ENCODE measurements at regions not wholly inside any gene's neighbourhood (a gene's known extent, or its start where the extent isn't known, plus 50 kb on each side); places are given as distances from the start of the nearest gene placed in this dataset.

DNA sequence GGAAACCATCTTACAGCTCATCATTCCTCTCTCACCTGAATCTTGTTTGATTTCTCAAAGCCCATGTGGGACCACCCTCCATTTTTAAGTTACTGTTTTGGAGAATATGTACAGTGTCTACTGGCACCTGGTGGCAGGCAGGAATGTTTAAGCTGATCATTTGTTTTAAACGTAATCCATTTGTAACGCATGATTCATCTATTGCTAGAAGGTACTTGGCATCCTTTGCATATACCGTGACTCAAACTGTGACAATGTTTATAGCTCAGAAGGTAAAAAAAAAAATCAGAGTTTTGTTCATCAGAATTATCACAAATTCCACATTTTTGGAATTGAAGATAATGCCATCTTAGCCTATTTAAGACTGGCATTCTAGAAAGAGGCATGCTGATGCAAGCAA is 1007.5 kb upstream of the EEF2KMT start:
- DNase-seq: no peak

DNA sequence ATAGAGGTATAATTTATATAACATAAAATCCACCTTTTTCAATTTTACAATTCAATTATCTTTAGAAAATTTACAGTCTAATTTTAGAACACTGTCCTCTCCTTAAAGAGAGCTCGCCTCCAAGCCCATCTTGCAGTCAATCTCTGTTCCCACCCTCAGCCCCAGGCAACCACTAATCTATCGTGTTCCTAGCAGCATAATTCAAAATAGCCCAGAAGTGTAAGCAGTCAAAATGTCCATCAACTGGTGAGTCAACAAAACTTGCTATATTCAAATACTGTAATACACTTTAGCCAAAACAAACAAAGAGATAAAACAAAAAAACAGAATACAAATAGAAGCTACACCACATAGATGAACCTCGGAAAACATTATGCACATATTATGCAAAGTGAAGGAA is 1006.8 kb upstream of the EEF2KMT start:
- DNase-seq: no peak

DNA sequence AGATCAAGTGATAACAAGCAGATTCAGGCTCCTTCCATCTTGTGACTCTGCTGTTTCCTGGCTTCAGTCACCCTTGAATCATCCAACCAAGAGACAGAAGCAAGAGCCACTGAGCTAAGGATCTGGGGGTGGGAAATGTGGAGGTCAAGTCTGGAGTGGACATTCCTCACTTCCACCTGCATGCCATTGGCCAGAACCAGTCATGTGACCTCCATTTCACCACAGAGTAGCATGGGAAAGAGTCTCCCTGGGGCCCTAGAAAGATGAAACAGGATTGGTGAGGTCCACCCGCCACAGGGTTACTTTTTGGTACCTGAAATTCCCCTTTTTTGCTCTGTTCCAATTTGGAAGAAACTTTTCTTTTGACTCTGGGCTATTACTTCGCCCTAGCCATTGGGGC is 1006.0 kb upstream of the EEF2KMT start:
- no peak for DNase-seq

DNA sequence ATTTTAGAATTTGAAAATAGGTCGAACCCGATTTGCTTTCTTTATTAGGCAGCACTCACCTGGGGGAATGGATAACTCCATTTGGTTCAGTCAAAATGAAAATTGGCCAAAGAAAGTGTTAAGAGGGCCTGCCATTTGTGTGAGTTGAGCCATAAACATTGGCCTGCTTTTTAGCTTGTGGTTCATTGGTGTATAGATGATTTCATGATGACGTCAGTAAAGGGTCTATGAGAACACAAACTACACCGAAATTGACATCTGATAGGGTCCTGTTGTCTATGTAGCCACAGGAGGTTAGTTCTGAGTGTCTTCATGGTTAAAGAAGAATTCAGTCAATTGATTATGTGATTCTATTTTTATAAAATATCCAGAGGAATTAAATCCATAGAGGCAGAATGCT is 1001.5 kb upstream of the EEF2KMT start:
- DNase-seq: no peak

DNA sequence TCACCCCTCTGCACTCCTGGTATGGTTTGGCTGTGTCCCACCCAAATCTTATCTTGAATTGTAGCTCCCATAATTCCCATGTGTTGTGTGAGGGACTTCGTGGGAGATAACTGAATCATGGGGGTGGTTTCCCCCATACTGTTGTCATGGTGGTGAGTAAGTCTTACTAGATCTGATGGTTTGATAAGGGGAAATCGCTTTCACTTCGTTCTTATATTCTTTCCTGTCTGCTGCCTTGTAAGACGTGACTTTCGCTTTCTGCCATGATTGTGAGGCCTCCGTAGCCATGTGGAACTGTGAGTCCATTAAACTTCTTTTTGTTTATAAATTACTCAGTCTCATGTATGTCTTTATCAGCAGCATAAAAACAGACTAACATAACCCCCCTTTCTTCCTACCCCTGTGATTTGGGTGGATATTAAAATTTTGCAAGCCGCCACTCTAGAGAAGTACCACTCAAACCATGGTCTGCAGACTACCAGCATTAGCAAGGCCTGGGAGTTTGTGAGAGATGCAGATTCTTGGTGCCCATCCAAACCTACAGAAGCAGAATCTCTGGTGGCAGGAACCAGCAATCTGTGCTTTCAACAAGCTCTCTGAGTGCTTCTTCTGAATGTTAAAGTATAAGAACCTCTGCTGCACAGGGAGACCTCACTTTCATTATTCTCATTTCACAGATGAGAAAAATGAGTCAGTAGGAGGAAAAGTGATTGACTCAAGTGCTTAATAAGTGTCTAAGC is 999.5 kb upstream of the EEF2KMT start:
- no peak for DNase-seq

DNA sequence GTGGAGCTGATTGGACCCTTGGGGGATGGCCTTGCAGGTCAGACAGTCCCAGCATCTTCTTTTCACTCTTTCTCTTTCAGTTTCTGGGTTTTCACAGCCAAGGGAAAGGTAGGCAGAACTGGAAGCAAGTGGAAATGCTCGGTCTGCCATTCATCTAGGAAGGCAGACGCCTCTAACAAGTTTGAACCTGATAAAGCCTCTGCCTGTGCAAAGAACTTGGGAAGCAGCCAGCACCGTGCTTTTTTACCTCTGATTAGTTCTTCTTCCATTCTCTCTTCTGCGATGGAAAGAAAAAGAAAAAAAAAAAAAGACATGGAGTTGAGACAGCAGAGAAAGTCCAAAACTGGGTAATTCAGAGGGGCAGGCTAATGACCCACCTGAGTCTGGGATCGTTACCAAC is 997.8 kb upstream of the EEF2KMT start:
- no peak for DNase-seq

DNA sequence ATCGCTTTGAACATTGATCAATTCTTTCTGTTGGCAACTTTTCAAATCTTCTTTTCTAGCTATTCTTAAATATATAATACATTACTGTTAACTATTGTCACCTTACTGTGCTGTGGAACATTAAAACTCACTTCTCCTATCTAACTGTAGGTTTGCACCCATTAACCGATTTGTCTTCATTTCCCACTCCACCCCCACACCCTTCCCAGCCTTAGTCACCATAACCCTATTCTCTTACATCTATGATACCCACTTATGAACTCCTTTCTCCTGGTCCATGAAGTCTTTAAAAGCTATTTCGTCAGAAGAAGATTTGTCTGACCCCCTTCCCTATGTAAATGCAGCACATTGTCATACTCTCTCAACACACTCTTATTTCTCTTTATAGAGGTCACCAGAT is 993.4 kb upstream of the EEF2KMT start:
- no peak for DNase-seq

DNA sequence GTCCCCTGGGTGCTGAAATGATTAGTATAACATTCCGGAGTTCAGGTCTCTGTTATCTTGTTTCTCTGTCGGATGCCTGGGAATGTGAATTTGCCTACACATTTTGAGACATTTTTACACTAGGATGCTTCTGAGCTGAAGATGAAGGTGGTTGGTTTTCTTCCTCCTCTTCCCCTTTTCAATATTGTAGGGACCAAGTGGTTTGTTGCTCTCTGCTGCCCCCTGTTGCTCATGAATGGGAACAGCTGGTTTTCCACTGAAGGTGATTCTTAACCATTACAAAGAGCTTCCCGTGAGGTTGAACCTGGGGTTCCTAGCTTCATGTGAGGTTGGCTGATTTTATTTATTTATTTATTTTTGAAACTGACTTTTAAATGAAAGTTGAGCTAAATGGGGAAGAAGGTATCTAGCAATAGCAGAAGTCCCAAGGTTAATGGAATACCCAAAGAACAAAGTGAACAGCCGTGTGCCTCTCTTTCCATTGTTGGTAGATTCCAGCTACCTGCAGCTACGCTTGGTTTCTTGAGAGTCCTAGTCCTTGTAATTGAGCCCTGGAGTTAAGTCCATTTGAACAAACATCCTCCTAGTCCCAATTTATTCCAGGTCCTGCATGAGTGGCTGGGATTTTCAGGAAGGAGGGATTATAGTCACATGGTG is 983.9 kb upstream of the EEF2KMT start:
- DNase-seq: no peak

DNA sequence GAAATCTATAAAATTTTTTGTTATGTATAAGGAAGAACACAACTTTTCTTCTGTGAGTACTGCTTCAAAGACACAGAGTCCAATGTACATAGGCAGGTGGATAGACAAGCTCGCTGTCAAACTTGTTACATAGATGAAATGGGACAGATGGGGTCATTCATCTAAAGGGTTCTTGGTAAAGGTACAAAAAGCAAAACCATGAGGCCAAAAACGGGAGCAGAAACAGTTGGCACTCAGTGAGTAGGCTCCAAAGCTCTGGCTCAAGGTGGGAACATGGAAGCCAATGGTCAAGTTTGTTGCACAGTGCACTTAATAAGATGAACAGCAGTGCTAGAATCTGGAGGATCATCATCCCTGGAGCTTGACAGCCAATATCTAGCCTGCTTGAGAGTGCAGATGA is 979.0 kb upstream of the EEF2KMT start:
- DNase-seq: no peak

DNA sequence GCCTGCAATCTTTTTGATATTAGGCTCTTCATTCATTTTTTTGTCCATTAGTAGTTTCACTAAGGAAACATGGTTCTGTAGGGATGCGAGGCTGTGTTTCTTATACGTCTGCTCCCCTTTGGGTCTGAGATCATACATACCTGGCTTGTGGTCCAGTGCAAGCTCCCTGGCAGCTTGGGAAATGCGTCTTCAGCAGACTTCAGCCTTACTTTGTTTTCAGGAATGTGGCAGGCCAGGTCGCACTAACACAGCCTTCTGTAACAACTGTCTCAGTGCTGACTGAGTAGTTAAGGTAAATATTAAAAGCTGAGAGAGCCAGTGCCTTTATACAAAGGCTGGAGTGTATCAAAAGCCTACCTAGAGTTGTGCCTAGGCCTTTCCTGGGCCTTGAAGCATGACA is 970.5 kb upstream of the EEF2KMT start:
- no peak for DNase-seq

DNA sequence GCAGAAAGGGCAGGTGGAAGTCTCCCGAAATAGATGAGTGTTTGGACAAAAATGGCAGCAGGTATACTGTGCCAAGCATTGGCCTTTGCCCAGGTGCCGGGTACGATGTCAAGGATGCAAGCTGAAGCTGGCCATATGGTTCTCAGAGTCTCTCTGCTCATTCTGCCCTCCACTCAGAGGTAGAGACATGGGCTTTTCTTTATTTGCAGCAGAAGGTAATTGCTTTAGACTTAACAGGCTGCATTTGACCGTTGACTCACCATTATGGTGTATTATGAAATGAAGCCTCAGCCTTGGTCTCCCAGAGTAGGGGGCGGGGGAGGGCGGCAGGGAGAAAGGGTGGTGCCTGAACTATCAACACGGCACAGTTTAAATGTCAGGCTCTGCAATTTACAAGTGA is 969.1 kb upstream of the EEF2KMT start:
- DNase-seq: no peak

DNA sequence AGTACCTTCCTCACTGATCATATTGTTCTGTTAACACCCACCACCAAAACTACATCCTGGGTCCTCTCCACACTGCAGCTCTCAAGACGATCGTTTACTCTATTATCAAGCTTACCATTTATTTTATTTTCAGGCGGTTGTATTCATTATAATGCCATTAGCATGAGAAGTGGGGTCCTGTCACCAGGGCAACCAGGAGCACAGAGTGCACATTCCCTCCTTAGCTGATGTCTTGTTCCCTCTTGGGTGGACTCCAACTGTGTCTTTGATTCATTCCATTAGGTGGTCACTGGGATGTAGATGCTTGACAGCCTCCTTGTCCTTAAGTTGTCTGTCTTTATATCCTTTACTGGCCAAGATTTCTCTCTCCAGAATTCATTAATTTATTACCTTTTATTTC is 965.9 kb upstream of the EEF2KMT start:
- DNase-seq: no peak

DNA sequence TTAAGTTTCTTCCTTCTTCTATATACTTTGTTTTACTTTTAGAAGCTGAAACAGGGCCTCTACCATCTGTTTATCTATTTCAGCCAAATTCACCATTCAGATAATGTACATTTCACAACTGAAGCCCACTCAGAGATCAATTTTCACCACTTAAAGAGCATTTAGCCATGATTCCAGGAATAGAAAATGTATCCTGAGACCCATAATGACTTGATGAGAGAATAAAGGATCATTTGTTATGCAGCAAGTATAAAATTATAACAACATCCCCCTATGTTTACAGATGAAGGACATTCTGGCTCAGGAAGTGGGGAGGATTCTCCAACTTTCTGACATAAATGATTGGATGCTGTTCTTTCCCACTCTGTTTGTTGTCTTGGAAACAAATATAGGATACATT is 962.1 kb upstream of the EEF2KMT start:
- DNase-seq: no peak

DNA sequence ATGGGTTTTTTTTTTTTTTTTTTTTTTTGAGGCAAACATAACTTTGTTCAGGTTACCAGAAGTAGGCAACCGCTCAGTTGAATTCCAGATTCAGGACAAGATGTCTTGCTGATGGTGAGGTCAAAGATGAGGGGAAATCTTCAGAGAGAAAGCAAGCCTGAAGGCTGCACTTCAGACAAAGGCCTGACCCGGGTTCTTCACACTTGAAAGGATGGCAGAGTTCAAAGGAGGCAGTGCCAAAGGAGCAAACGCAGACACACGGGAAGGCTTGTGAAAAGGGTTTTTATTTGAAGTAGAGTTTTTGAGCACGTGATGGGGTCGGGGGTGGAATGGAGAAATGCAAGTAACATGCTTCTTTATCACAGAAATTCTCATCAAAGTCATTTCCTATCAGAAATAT is 960.2 kb upstream of the EEF2KMT start:
- no peak for DNase-seq

DNA sequence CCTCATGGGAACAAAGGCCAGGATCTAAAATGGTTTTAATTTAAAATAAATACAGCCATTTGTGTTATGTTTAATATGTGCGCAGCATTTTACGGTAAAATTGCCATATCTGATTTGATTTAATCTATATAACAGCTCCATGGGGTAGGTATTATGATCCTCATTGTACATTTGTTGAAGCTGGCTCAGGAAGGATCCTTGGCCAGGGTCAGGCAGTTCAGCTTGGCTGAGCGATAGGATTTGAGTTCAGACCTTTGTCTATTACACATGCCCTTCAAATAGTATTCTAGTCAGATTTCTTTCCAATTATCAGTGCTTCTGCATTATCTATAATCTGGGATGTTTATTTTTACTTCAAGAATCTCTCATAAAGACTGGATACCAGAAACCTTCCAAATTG is 950.4 kb upstream of the EEF2KMT start:
- no peak for DNase-seq

DNA sequence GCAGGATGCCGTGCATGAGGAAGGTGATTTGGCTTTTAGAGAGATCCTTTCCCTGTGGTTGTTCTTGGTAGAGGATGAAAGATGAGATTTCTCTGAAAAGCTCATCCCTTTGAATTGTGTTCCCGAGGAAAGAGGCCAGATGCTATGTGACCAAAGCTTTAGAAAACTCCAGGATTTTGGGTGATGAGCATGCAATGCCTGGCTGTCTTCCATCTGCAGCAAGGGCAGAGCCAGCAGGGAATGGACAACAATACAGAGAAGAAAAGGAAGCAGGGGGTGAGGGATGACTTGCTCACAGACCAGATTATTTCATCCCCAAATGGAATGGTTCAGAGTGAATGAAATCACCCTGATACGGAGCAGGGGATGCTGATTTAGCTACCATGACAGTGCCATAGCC is 949.7 kb upstream of the EEF2KMT start:
- no peak for DNase-seq

DNA sequence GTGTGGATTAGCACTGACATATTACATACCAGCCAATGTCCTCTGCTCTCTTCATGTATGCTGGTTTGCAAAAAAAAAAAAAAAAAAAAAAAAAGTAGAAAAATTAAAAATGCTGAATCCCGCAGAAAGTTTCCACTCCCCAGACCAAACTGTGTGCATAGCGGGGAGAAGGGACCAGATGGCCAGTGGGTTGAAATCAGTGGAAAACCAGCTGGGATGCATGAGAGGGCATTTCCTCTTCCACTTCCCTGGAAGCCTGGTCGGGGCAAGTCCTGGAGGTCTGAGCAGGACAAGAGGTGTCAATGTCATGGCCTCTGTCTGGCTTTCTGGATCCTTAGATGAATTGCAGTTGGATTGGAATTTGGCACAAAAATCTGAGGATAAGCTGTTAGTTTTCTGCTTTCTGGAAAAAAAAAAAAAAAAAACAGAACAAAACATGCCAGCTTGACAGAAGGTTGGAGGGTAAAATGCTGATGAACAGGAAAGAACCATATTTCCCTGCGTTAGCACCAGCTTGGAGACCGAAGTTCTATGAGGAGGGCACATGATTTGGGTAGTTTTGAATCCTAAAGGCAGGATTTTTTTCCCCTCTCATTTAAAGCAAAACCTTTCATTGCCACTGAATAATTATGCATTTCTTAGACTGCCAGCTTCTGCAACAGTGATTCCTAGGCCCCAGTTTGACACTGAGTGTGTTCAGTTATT is 941.5 kb upstream of the EEF2KMT start:
- no peak for DNase-seq

DNA sequence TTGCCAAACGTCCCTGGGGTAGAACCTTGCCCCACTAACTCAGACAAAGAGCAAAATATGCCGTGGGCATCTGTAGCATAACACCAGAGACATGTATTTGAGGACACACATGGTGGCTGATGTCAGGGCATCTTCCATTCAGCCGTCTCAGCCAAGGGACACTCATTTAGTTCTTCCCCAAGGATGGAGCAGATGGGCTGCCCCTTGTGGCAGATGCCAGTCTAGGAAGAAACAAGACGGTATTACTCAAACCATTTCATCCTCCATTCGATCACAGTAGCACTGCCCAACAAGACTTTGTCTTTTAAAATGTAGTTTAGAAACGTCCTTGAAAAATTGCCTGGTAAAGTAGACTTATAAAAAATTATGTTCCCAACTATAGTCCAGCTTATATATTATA is 937.6 kb upstream of the EEF2KMT start:
- no peak for DNase-seq

DNA sequence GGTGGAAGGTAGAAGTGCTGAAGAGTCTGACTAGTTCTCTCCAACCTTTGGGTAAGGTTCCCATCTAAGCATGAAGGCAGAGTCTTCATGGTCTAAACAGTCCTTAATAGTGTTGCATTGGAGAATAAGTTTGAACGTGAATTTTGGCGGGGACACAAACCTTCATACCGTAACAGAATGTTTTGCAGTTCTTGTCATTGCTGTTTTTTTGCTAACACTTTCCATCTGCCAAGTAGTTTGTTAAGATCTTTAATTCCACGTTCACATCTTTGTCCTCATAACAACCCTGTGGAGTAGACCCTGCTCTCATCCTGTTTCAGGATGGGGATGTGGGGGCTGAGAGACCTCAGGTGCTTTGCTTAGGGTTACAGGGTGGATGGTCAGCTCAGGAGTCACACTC is 936.9 kb upstream of the EEF2KMT start:
- DNase-seq: no peak

DNA sequence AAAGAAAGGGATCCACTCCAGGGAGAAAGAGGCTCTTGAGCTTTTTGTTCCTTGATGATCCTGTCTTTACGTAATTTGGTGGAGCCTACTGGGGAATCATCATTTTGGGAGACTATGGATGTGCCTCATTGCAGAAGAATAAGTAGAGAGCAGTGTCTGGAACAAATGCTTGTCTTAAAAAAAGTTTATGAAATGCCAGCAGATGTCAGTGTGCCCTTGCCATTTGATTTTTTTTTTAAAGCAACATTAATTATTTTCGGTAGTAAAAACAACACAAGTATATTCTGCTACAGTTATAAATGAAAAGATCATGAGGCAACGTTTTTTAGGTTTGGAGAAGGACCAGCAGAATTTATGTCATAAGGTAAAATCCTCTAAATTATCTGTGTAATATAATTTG is 934.8 kb upstream of the EEF2KMT start:
- DNase-seq: no peak

DNA sequence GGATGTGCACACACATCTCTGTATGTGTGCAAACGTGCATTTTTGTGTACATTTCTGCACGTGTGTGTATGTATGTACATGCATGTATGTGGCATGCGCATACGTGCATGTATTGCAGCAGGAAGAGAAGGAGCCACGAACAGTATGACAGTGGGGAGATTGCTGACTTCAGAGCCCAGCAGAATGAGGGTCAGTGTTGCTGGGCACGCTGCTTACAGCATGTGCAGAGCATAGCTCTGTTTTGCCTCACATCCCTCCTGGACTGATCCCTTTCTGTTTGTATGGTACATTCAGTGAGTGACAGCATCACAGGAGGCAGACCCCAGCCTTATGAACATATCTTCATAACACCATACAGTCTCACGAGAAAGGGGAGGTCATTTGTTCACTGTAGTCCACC is 934.0 kb upstream of the EEF2KMT start:
- no peak for DNase-seq

DNA sequence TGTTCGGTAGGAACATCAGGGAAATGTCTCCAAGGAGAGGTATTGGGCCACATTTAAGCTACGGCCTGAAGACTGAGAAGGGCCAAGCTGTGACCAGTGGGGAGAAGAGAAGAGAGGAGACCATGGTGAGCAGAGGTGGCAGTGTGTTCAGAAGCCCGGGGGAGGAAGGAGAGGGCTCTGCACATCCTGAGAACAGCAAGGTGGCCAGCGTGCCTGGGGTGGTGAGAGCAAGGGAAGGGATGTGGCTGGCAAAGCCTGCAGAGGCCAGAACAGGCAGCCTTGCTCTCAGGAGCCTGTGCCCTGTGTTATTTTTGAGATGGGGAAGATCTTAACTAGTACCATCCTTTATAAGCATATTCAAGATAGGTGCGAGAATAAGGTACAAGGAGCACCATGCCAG is 933.5 kb upstream of the EEF2KMT start:
- DNase-seq: no peak

DNA sequence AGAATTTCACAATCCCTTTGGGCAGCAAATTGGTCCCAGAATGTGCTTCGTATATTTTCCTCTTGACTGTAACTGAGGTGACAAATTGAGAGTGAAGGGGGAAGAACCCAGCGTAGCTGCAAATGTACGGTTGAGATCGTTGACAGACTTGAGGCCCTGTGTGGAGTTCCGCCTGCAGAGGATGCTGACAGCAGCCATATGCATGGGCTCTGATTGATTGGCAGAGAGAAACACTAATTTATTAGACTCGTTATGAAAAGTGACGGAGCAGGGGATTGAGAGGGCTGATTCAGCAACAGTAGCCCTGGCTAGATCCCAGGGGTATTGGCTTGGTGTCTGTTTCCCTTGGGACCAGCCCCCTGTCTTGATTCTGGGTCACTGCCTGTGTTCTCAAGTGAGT is 930.1 kb upstream of the EEF2KMT start:
- DNase-seq: no peak

DNA sequence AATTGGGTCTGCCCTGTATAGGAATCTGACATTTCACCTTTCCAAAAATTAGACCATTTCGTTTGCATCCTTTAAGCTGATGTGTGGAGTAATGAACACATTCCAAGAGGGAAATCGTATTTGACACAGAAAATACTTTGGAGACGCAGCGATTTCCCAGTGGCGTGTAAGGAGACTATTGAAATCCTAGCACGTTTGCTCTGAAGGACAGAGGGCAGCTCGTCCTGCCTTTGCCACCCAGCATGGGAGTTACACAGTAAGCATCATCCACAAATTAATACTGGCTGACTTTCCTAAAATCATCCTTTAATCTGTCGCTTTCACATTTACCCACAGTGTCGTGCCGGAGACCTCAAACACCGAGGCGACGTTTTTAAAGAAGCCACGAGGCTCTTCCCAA is 925.9 kb upstream of the EEF2KMT start:
- DNase-seq: no peak

Measured in NCI-H2107 (cell line).